K562 (cell line): ENCODE measurements at regions not wholly inside any gene's neighbourhood (a gene's known extent, or its start where the extent isn't known, plus 50 kb on each side); places are given as distances from the start of the nearest gene placed in this dataset.

Source experiments
- ARID3A ChIP-seq: IDR thresholded peaks from 2 replicates; pipeline ENCODE4 v1.6.1; 2012; ENCODE audit warnings: low read depth, low read length, improper control_type of control experiment, borderline replicate concordance
- DNMT1 ChIP-seq: fragments of 450-650 bp; IDR thresholded peaks from 2 replicates; pipeline ENCODE4 v1.6.1; 2016; ENCODE audit warnings: antibody characterized with exemption, mild to moderate bottlenecking
- E2F4 ChIP-seq: sonication (generic); formaldehyde crosslinking; IDR thresholded peaks from 2 replicates; pipeline ENCODE4 v1.8.0; 2022; ENCODE audit warnings: mild to moderate bottlenecking, low read depth, missing genetic modification reagents
- NFIX ChIP-seq: fragments of 250-450 bp; sonication (Bioruptor Pico); IDR thresholded peaks from 2 replicates; pipeline ENCODE4 v1.4.0; 2020; ENCODE audit warnings: low read depth, mild to moderate bottlenecking, moderate library complexity
- PYGO2 ChIP-seq: fragments of 450-650 bp; IDR thresholded peaks from 2 replicates; pipeline ENCODE4 v1.6.1; 2016; ENCODE audit warnings: mild to moderate bottlenecking, missing genetic modification characterization, moderate library complexity, missing compliant biosample characterization
- REST ChIP-seq, 2 experiments: fragments of 450-650 bp; formaldehyde crosslinking in 1 of 2; IDR thresholded peaks; 2 replicates each; pipeline versions ENCODE4 v1.4.0 to v1.6.1; 2014 to 2020; ENCODE audit warnings: mild to moderate bottlenecking in 2 of 2, borderline replicate concordance in 1 of 2, low read depth in 1 of 2
- SIN3B ChIP-seq: fragments of 450-650 bp; IDR thresholded peaks from 2 replicates; pipeline ENCODE4 v1.6.1; 2017; ENCODE audit warnings: low read depth, mild to moderate bottlenecking, moderate library complexity
- TRIM24 ChIP-seq, 2 experiments: fragments of 450-650 bp; IDR thresholded peaks; 2 replicates each; pipeline ENCODE4 v1.6.1; 2016
- TF ChIP-seq, protein P1 (sequence below): fragments of 450-650 bp; formaldehyde crosslinking; IDR thresholded peaks from 2 replicates; pipeline ENCODE4 v1.4.0; 2020; ENCODE audit warnings: mild to moderate bottlenecking, moderate library complexity
- TF ChIP-seq, protein P2 (sequence below): fragments of 250-450 bp; sonication (Bioruptor Pico); IDR thresholded peaks from 2 replicates; pipeline ENCODE4 v1.8.0; 2022; ENCODE audit warnings: inconsistent platforms

- TF ChIP-seq REST (IDR thresholded peaks at IDR 0.05; ENCODE audit: borderline replicate concordance) (peak; percentile 92), REST (CRISPR knock-in tag; IDR thresholded peaks at IDR 0.05; ENCODE audit: low read depth) (no peak), TRIM24 (IDR thresholded peaks at IDR 0.05) (no peak), ARID3A (0 out of 2 replicates have a peak, but pooled peaks have one; percentile 13), NFIX (no peak), E2F4 (CRISPR knock-in tag) (no peak), DNMT1 (no peak), PYGO2 (tag) (no peak), SIN3B (0 out of 2 replicates have a peak, but pooled peaks have one; percentile 13)
- TF ChIP-seq, protein P1, sequence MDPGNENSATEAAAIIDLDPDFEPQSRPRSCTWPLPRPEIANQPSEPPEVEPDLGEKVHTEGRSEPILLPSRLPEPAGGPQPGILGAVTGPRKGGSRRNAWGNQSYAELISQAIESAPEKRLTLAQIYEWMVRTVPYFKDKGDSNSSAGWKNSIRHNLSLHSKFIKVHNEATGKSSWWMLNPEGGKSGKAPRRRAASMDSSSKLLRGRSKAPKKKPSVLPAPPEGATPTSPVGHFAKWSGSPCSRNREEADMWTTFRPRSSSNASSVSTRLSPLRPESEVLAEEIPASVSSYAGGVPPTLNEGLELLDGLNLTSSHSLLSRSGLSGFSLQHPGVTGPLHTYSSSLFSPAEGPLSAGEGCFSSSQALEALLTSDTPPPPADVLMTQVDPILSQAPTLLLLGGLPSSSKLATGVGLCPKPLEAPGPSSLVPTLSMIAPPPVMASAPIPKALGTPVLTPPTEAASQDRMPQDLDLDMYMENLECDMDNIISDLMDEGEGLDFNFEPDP (CRISPR knock-in tag), result no peak
- TF ChIP-seq, protein P2, sequence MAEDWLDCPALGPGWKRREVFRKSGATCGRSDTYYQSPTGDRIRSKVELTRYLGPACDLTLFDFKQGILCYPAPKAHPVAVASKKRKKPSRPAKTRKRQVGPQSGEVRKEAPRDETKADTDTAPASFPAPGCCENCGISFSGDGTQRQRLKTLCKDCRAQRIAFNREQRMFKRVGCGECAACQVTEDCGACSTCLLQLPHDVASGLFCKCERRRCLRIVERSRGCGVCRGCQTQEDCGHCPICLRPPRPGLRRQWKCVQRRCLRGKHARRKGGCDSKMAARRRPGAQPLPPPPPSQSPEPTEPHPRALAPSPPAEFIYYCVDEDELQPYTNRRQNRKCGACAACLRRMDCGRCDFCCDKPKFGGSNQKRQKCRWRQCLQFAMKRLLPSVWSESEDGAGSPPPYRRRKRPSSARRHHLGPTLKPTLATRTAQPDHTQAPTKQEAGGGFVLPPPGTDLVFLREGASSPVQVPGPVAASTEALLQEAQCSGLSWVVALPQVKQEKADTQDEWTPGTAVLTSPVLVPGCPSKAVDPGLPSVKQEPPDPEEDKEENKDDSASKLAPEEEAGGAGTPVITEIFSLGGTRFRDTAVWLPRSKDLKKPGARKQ (CRISPR knock-in tag), result 0 out of 2 replicates have a peak, but pooled peaks have one; percentile 13
Observed at GRCh38 chr7:121547544-121548092, 151.5 kb upstream of the FAM3C start (continued).
